GM18498 (cell line): ENCODE measurements at regions not wholly inside any gene's neighbourhood (a gene's known extent, or its start where the extent isn't known, plus 50 kb on each side); places are given as distances from the start of the nearest gene placed in this dataset.

Source experiments
- ATAC-seq: cut with Tn5 transposase; IDR thresholded peaks from one replicate; pipeline ENCODE4 v1.9.1; 2021; ENCODE audit warnings: mild to moderate bottlenecking, moderate library complexity; ENCODE audit not compliant: unreplicated experiment

- no peak for ATAC-seq
Observed at GRCh38 chr2:52970642-52971041, 797.0 kb upstream of the CHAC2 start.

GRCh38 chr2:52968043-52968442, 799.6 kb upstream of the CHAC2 start:
- ATAC-seq = peak; percentile 54

- no peak for ATAC-seq
Observed at GRCh38 chr2:52964916-52965530, 802.6 kb upstream of the CHAC2 start.

DNA sequence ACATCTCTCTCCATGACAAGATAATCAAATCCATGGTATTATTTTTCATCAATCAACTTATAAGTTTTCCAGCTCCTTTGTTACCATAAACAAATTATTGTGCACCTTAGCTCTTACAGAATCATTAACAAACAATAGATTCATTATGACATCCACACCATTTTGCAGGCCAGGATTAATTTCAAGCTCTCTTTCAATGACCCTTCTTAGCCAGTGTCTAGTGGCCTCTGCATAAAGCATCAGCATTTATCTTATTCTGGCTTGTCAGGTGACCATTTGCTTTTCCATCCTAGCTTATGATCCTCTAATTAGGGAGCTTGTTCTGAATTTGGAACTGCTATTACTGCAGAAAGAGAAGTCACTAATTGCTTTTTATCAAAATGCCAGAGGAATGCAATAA, 806.2 kb upstream of the CHAC2 start:
- no peak for ATAC-seq

DNA sequence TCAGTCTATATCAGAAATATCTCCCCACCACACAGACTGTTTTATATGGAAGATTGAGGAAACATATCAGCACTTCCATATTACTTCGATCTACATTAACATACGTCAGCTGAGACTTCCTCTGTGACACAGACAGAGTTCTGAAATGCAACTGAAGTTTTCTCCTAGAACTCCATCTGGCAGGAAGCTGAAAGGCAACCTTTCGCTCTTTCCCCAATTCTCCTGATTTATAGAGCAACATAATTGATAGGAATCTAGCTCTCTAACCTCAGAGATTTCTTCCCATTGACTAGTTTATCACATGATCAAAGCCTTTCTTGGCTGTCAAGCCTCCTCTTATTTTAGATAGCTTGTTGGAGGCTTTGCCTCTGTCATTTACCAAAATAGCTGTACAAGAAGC, 806.7 kb upstream of the CHAC2 start:
- no peak for ATAC-seq

- no peak for ATAC-seq
Observed at GRCh38 chr2:52959801-52960200, 807.8 kb upstream of the CHAC2 start.

DNA sequence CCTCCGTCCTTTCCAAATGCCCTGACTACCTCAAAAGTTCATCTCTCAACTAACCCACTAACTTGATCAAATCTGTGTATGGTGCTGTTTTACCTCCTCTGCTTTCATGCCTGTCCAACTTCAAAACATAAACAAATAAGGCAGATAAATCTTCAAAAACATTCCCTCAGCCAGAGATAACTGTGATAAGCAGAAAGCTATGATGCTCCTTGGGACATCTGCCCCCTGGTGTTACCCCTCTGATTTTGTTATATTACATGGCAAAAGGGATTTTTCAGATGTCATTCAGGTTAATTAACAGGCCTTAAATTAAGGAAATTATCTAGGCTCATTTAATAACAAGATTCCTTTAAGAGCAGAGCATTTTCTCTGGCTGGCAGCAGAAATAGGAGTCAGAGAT, 810.8 kb upstream of the CHAC2 start:
- no peak for ATAC-seq

GRCh38 chr2:52956118-52956517, 811.5 kb upstream of the CHAC2 start:
- ATAC-seq = no peak

DNA sequence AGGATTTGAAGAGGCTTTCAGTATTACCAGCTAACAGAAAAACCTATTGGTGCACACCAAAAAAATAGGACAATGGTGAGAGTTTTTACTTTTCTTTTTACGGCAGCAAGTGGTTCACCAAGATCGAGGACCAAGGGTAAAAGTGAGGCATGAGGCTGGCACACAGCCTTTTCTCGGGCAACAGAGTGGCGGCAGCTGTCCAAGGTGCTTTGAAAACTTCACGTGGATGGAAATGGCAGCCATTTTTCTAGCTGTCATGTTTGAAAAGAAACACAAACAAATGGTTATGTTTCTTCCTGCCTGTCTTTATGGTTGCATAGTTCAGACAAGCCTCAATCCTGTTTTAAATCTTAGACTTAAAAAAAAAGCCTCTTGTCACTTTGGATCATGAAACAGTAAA, 812.5 kb upstream of the CHAC2 start:
- ATAC-seq = no peak

DNA sequence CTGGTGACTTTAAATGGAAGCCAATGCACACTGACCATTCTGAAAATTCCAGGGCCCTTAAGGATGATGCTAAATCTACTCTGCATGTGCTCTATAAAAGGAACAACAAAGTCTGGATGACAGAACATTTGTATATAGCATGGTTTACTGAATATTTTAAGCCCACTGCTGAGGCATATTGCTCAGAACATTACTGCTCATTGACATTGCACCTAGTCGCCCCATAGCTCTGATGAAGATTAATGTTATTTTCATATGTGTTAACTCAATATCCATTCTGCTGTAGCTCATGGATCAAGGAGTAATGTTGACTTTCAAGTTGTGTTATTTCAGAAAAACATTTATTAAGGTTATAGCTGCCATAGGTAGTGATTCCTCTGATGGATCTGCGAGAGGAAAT, 827.5 kb upstream of the CHAC2 start:
- no peak for ATAC-seq

GRCh38 chr2:52939250-52939649, 828.4 kb upstream of the CHAC2 start:
- ATAC-seq = no peak

DNA sequence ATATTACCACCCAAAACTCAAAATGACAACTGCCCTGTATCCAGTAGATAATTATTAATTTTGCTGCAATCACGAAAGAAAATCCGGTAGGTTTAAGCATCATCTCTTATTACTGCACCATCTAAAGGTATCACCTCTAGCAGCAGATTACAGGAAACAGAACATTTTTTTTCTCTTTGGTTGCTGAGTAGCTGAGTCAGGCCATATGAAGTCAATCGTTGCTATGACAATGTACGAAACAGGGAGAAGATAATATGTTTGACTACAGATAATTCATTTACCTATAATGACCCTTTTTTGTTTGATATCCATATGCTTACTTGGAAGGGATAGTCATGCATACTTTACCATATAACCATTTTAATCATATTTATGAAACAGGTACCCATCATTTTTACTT, 831.6 kb upstream of the CHAC2 start:
- no peak for ATAC-seq

- peak; percentile 30 for ATAC-seq
Observed at GRCh38 chr2:52934920-52935640, 832.5 kb upstream of the CHAC2 start.

DNA sequence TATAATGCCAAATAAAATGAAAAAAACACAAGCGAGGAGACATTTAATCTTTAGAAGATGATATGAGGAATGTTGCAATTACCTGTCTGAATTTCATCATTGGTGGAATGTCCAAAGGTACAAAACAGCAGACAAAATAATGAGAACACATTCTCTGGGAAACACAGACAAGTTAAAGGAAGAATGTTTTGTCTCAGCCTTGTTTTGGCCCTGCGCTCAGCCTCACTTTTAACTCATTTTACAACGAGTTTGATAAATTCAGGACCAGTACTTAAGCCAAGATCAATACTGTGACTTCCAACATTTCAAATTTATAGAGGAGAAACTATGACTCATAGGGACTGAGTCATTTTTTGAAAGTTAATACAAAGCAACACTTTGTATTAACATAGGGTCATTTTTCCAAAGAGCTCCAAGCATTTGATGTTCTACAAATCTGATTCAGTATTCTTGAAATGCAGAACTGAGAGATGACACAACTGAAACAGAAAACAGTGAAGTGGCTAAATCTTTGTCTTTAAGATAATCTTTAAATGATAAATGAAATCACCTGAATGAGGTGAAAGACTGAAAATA, 833.2 kb upstream of the CHAC2 start:
- ATAC-seq = peak; percentile 69

- ATAC-seq = no peak
Observed at GRCh38 chr2:52933878-52934277, 833.7 kb upstream of the CHAC2 start.

DNA sequence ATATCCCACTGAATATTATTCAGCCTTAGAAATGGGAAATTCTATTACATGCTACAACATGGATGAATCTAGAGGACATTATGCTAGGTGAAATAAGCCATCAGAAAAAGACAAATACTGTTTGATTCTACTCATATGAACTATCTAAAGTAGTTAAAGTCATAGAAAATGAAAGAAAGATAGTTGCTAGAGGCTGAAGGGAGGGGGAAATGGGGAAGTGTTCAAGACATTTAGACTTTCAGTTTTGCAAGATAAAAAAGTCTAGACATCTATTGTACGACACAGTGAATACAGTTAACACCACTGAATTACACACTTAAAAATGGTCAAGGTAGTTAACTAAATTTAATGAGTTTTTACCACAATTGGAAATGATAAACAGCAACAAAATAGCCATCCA, 835.9 kb upstream of the CHAC2 start:
- ATAC-seq = peak; percentile 73

DNA sequence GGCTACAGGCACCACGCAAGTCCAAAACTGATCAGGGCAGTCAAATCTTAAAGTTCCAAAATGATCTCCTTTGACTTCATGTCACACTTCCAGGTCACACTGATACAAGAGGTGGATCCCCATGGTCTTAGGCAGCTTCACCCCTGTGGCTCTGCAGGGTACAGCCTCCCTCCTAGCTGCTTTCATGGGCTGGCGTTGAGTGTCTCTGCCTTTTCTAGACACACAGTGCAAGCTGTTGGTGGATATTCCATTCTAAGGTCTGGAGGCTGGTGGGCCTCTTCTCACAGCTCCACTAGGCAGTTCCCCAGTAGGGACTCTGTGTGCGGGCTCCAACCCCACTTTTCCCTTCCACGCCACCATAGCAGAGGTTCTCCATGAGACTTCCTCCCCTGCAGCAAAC, 838.2 kb upstream of the CHAC2 start:
- no peak for ATAC-seq

GRCh38 chr2:52919673-52920072, 847.9 kb upstream of the CHAC2 start:
- ATAC-seq = no peak

GRCh38 chr2:52918551-52918950, 849.1 kb upstream of the CHAC2 start:
- no peak for ATAC-seq

GRCh38 chr2:52916981-52917380, 850.6 kb upstream of the CHAC2 start:
- no peak for ATAC-seq

- ATAC-seq = no peak
Observed at GRCh38 chr2:52904355-52904891, 863.2 kb upstream of the CHAC2 start.

GRCh38 chr2:52897511-52898044, 870.0 kb upstream of the CHAC2 start:
- no peak for ATAC-seq
